GM12878 (cell line): ENCODE measurements at regions not wholly inside any gene's neighbourhood (a gene's known extent, or its start where the extent isn't known, plus 50 kb on each side); places are given as distances from the start of the nearest gene placed in this dataset.

ENCODE experiments used
- ATAC-seq: fragments of 200-7000 bp; cut with Tn5 transposase; 3 replicates; pipeline ENCODE4 v1.9.1; 2020; ENCODE audit warnings: mild to moderate bottlenecking, moderate library complexity
- BruUV-seq: library from RNA; stranded (reverse); fragments of 400-500 nt; replicated peaks from 2 replicates; lab custom pipeline; 2021; lab: Mats Ljungman, UMichigan
- CTCF ChIA-PET: fragments of 300-600 bp; sonication (Branson Sonifier 250); formaldehyde crosslinking; extraction: SDS; loops from one replicate; lab custom pipeline; 2021; ENCODE audit warnings: inconsistent platforms; lab: Yijun Ruan, JAX
- POLR2A ChIA-PET: fragments of 350-600 bp; formaldehyde crosslinking; extraction: SDS; loops from one replicate; lab custom pipeline; 2021; ENCODE audit warnings: inconsistent platforms; lab: Charles Lee
- RAD21 ChIA-PET: fragments of 300-600 bp; sonication (Branson Sonifier 250); formaldehyde crosslinking; loops from one replicate; lab custom pipeline; 2023; ENCODE audit warnings: antibody characterized with exemption; ENCODE audit not compliant: unreplicated experiment; lab: Charles Lee
- SMC1A ChIA-PET: fragments of 300-600 bp; sonication (Branson Sonifier 250); formaldehyde crosslinking; loops from one replicate; lab custom pipeline; 2023; ENCODE audit not compliant: unreplicated experiment, uncharacterized antibody; lab: Charles Lee
- DNase-seq: peaks from one replicate; pipeline ENCODE4 v3.0.0-alpha.2; 2011; ENCODE audit warnings: low read depth, low spot score
- FAIRE-seq: peaks from 3 replicates; lab custom pipeline; 2011; peaks lifted over from hg19 to GRCh38; lab: Jason Lieb, UNC
- H2AFZ ChIP-seq: 2 replicates; pipeline ENCODE4 v1.6.0; 2011; ENCODE audit warnings: low read depth, low read length, control low read depth; ENCODE audit not compliant: control insufficient read depth
- H3K27ac ChIP-seq: 2 replicates; pipeline ENCODE4 v1.5.1; 2011; ENCODE audit warnings: control low read depth; ENCODE audit not compliant: control insufficient read depth, insufficient read depth
- H3K27me3 ChIP-seq, 2 experiments: replicated peaks in 1 of 2; 2 replicates each; pipeline versions ENCODE4 v1.6.0 to v1.6.1; 2011; ENCODE audit warnings: low read length in 1 of 2; ENCODE audit not compliant: control insufficient read depth in 2 of 2, insufficient read depth in 2 of 2
- H3K36me3 ChIP-seq, 2 experiments: 2 replicates each; pipeline ENCODE4 v1.5.1; 2011; ENCODE audit warnings: low read length in 1 of 2; ENCODE audit not compliant: control insufficient read depth in 2 of 2, insufficient read depth in 2 of 2
- H3K4me1 ChIP-seq: 2 replicates; pipeline ENCODE4 v1.6.1; 2011; ENCODE audit warnings: mild to moderate bottlenecking, low read length, moderate library complexity, mixed read lengths; ENCODE audit not compliant: control insufficient read depth, insufficient read depth
- H3K4me2 ChIP-seq: 2 replicates; pipeline ENCODE4 v1.6.0; 2011; ENCODE audit warnings: control low read depth; ENCODE audit not compliant: control insufficient read depth, insufficient read depth
- H3K4me3 ChIP-seq: fragments of 200-600 bp; sonication (generic); 2 replicates; pipeline ENCODE4 v1.5.1; 2016
- H3K79me2 ChIP-seq: 2 replicates; pipeline ENCODE4 v1.6.0; 2011; ENCODE audit warnings: low read length; ENCODE audit not compliant: control insufficient read depth, insufficient read depth
- H3K9ac ChIP-seq: 2 replicates; pipeline ENCODE4 v1.8.0; 2011; ENCODE audit warnings: low read length, control low read depth, mixed read lengths; ENCODE audit not compliant: control insufficient read depth, insufficient read depth
- H3K9me3 ChIP-seq: replicated peaks from 3 replicates; pipeline ENCODE4 v1.5.1; 2011; ENCODE audit warnings: mild to moderate bottlenecking, low read length; ENCODE audit not compliant: control insufficient read depth, insufficient read depth
- H4K20me1 ChIP-seq: 2 replicates; pipeline ENCODE4 v1.6.0; 2011; ENCODE audit not compliant: control insufficient read depth, insufficient read depth
- BMI1 ChIP-seq: fragments of 450-650 bp; IDR thresholded peaks from 2 replicates; pipeline ENCODE4 v1.6.1; 2016; ENCODE audit warnings: mild to moderate bottlenecking, moderate library complexity, borderline replicate concordance
- CBX3 ChIP-seq: fragments of 200-600 bp; sonication (generic); IDR thresholded peaks from 2 replicates; pipeline ENCODE4 v1.6.1; 2016; ENCODE audit warnings: low read depth, borderline replicate concordance
- CREM ChIP-seq: IDR thresholded peaks from 2 replicates; pipeline ENCODE4 v1.6.1; 2014; ENCODE audit warnings: antibody characterized with exemption, low read depth
- ELK1 ChIP-seq: IDR thresholded peaks from 2 replicates; pipeline ENCODE4 v1.6.1; 2012; ENCODE audit warnings: low read depth, low read length, improper control_type of control experiment
- ESRRA ChIP-seq: IDR thresholded peaks from 2 replicates; pipeline ENCODE4 v1.6.1; 2012; ENCODE audit warnings: mild to moderate bottlenecking, low read length, improper control_type of control experiment
- GATAD2B ChIP-seq: fragments of 450-650 bp; conservative IDR thresholded peaks from 2 replicates; pipeline ENCODE4 v1.6.1; 2017; ENCODE audit warnings: low read depth, mild to moderate bottlenecking, moderate library complexity
- IRF4 ChIP-seq: IDR thresholded peaks from 2 replicates; pipeline ENCODE4 v1.6.1; 2011; ENCODE audit warnings: low read depth, low read length
- MTA3 ChIP-seq: IDR thresholded peaks from 2 replicates; pipeline ENCODE4 v1.6.1; 2012; ENCODE audit warnings: low read length, inconsistent platforms, borderline replicate concordance
- NBN ChIP-seq: fragments of 450-650 bp; IDR thresholded peaks from 2 replicates; pipeline ENCODE4 v1.6.1; 2016
- NFIC ChIP-seq: IDR thresholded peaks from 2 replicates; pipeline ENCODE4 v1.6.1; 2012; ENCODE audit warnings: low read depth, mild to moderate bottlenecking, inconsistent platforms, low read length, moderate library complexity
- NFXL1 ChIP-seq: fragments of 450-650 bp; IDR thresholded peaks from 2 replicates; pipeline ENCODE4 v1.6.1; 2017; ENCODE audit warnings: antibody characterized with exemption, mild to moderate bottlenecking, borderline replicate concordance
- PAX8 ChIP-seq: fragments of 450-650 bp; IDR thresholded peaks from 2 replicates; pipeline ENCODE4 v1.6.1; 2017; ENCODE audit warnings: mild to moderate bottlenecking, moderate library complexity
- POLR2AphosphoS2 ChIP-seq: IDR thresholded peaks from 2 replicates; pipeline ENCODE4 v1.6.1; 2011; ENCODE audit warnings: low read depth, mild to moderate bottlenecking, low read length, improper control_type of control experiment, moderate library complexity
- RCOR1 ChIP-seq: conservative IDR thresholded peaks from 2 replicates; pipeline ENCODE4 v1.6.1; 2012; ENCODE audit warnings: low read depth, low read length, improper control_type of control experiment
- RELA ChIP-seq: fragments of 450-650 bp; IDR thresholded peaks from 2 replicates; pipeline ENCODE4 v1.8.0; 2014; ENCODE audit warnings: borderline replicate concordance; ENCODE audit not compliant: partially characterized antibody
- SREBF2 ChIP-seq: IDR thresholded peaks from 2 replicates; pipeline ENCODE4 v1.6.1; 2012; ENCODE audit warnings: mild to moderate bottlenecking, low read length
- SUZ12 ChIP-seq: fragments of 200-600 bp; sonication (generic); IDR thresholded peaks from one replicate; pipeline ENCODE4 v1.6.1; 2018; ENCODE audit warnings: antibody characterized with exemption, mild to moderate bottlenecking; ENCODE audit not compliant: unreplicated experiment
- USF1 ChIP-seq: IDR thresholded peaks from 2 replicates; pipeline ENCODE4 v1.6.1; 2011; ENCODE audit warnings: borderline replicate concordance, low read depth, mild to moderate bottlenecking, moderate library complexity, mixed read lengths, low read length; ENCODE audit not compliant: insufficient read depth; ENCODE audit errors: extremely low read length
- ZNF622 ChIP-seq: fragments of 450-650 bp; IDR thresholded peaks from 2 replicates; pipeline ENCODE4 v1.6.1; 2017; ENCODE audit warnings: mild to moderate bottlenecking, inconsistent platforms
- WGBS: methylation state at CpG from one replicate; pipeline ENCODE4 v1.1.6; 2016; ENCODE audit warnings: low lambda C conversion rate; ENCODE audit not compliant: insufficient replicate concordance, insufficient coverage; ENCODE audit errors: missing lambda C conversion rate; 5-methylcytosine and 5-hydroxymethylcytosine counted together
- in situ Hi-C: fragments of 300-500 bp; cut with MboI; formaldehyde crosslinking; loops from 9 replicates; pipeline ENCODE4 v1.14.3; 2018; ENCODE audit warnings: mixed read lengths
- intact Hi-C: fragments of 100-400 bp; cut with micrococcal nuclease; formaldehyde crosslinking; loops from one replicate; pipeline ENCODE4 v1.14.2; 2022; ENCODE audit not compliant: unreplicated experiment
- TF ChIP-seq, protein P1 (sequence below): fragments of 450-650 bp; formaldehyde crosslinking; IDR thresholded peaks from 2 replicates; pipeline ENCODE4 v1.5.0; 2022; ENCODE audit warnings: mild to moderate bottlenecking, missing genetic modification characterization
- TF ChIP-seq, protein P2 (sequence below): fragments of 450-650 bp; IDR thresholded peaks from 2 replicates; pipeline ENCODE4 v1.6.1; 2014; ENCODE audit warnings: mild to moderate bottlenecking

- TF ChIP-seq, protein P1, sequence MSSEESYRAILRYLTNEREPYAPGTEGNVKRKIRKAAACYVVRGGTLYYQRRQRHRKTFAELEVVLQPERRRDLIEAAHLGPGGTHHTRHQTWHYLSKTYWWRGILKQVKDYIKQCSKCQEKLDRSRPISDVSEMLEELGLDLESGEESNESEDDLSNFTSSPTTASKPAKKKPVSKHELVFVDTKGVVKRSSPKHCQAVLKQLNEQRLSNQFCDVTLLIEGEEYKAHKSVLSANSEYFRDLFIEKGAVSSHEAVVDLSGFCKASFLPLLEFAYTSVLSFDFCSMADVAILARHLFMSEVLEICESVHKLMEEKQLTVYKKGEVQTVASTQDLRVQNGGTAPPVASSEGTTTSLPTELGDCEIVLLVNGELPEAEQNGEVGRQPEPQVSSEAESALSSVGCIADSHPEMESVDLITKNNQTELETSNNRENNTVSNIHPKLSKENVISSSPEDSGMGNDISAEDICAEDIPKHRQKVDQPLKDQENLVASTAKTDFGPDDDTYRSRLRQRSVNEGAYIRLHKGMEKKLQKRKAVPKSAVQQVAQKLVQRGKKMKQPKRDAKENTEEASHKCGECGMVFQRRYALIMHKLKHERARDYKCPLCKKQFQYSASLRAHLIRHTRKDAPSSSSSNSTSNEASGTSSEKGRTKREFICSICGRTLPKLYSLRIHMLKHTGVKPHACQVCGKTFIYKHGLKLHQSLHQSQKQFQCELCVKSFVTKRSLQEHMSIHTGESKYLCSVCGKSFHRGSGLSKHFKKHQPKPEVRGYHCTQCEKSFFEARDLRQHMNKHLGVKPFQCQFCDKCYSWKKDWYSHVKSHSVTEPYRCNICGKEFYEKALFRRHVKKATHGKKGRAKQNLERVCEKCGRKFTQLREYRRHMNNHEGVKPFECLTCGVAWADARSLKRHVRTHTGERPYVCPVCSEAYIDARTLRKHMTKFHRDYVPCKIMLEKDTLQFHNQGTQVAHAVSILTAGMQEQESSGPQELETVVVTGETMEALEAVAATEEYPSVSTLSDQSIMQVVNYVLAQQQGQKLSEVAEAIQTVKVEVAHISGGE, result no peak
- no peak for TF ChIP-seq NFIC
- TF ChIP-seq ESRRA, result no peak
- no peak for TF ChIP-seq POLR2AphosphoS2
- TF ChIP-seq BMI1, result no peak
- TF ChIP-seq SUZ12, result no peak
- no peak for TF ChIP-seq GATAD2B
- no peak for TF ChIP-seq CREM
- TF ChIP-seq SREBF2, result no peak
- no peak for TF ChIP-seq ZNF622
Observed at GRCh38 chr9:24672336-24672735, 126.6 kb upstream of the IZUMO3 start (continued).

- H3K79me2 ChIP-seq, result no peaks in the 10 kb centered on the region
- no peak overlapping the region for H3K4me3 ChIP-seq
- H3K9me3 ChIP-seq, result no peaks in the 10 kb centered on the region
- ChIA-PET RAD21 (no interaction called here), CTCF (no interaction called here), POLR2A (no interaction called here), SMC1A (interaction anchor here (0.6 kb wide), 1 partner anchor 1055 kb away, joined by 3 read pairs; no protein-coding TSS in a partner anchor)
- DNase-seq, result no peak
- in situ Hi-C loops, result no loop called here
- intact Hi-C loops, result no loop called here
- no peak for FAIRE-seq
- H3K36me3 ChIP-seq, result no peaks in the 10 kb centered on the region
- BruUV-seq, result no TSS peak
- WGBS, result 8% methylated on average over 3 of the region's 3 CpGs
- H4K20me1 ChIP-seq, result no peaks in the 10 kb centered on the region
- H3K9ac ChIP-seq, result no peak overlapping the region
- no peak overlapping the region for H3K4me2 ChIP-seq
- no peak for ATAC-seq
- H2AFZ ChIP-seq, result no peak overlapping the region
- H3K27ac ChIP-seq, result no peak overlapping the region
- no peaks in the 10 kb centered on the region for H3K4me1 ChIP-seq
- no peaks in the 10 kb centered on the region for H3K27me3 ChIP-seq
- TF ChIP-seq, protein P2, sequence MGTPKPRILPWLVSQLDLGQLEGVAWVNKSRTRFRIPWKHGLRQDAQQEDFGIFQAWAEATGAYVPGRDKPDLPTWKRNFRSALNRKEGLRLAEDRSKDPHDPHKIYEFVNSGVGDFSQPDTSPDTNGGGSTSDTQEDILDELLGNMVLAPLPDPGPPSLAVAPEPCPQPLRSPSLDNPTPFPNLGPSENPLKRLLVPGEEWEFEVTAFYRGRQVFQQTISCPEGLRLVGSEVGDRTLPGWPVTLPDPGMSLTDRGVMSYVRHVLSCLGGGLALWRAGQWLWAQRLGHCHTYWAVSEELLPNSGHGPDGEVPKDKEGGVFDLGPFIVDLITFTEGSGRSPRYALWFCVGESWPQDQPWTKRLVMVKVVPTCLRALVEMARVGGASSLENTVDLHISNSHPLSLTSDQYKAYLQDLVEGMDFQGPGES, result no peak
- no peak for TF ChIP-seq NFXL1
- TF ChIP-seq ELK1, result no peak
- no peak for TF ChIP-seq IRF4
- no peak for TF ChIP-seq RELA
- TF ChIP-seq PAX8, result no peak
- TF ChIP-seq RCOR1, result no peak
- TF ChIP-seq CBX3, result no peak
- no peak for TF ChIP-seq NBN
- TF ChIP-seq MTA3, result no peak
- no peak for TF ChIP-seq USF1
Observed at GRCh38 chr9:24657387-24657786, 111.7 kb upstream of the IZUMO3 start.
